Osteoblast (primary cell): ENCODE measurements at regions not wholly inside any gene's neighbourhood (a gene's known extent, or its start where the extent isn't known, plus 50 kb on each side); places are given as distances from the start of the nearest gene placed in this dataset.

ENCODE experiments used
- DNase-seq: peaks from one replicate; pipeline ENCODE4 v3.0.0; 2011; ENCODE audit warnings: low spot score, mixed read lengths; ENCODE audit not compliant: insufficient read length; ENCODE audit errors: missing footprints
- H2AFZ ChIP-seq: 2 replicates; pipeline ENCODE4 v1.6.0; 2011; ENCODE audit warnings: mild to moderate bottlenecking, low read length
- H3K27ac ChIP-seq: 2 replicates; pipeline ENCODE4 v1.5.1; 2011; ENCODE audit warnings: mild to moderate bottlenecking, low read depth, low read length, moderate library complexity
- H3K27me3 ChIP-seq: 2 replicates; pipeline ENCODE4 v1.6.0; 2012; ENCODE audit warnings: mild to moderate bottlenecking, control low read depth, inconsistent platforms, low read length, moderate library complexity; ENCODE audit not compliant: insufficient read depth
- H3K36me3 ChIP-seq: 2 replicates; pipeline ENCODE4 v1.5.1; 2011; ENCODE audit warnings: mild to moderate bottlenecking, low read length, control low read depth, moderate library complexity; ENCODE audit not compliant: insufficient read depth
- H3K4me1 ChIP-seq: 2 replicates; pipeline ENCODE4 v1.5.1; 2011; ENCODE audit warnings: mild to moderate bottlenecking, low read length, control low read depth, moderate library complexity; ENCODE audit not compliant: insufficient read depth
- H3K4me2 ChIP-seq: 2 replicates; pipeline ENCODE4 v1.6.0; 2011; ENCODE audit warnings: mild to moderate bottlenecking, low read length; ENCODE audit not compliant: insufficient read depth
- H3K4me3 ChIP-seq: fragments of 200-600 bp; sonication (generic); 3 replicates; pipeline ENCODE4 v1.5.1; 2012; ENCODE audit warnings: mild to moderate bottlenecking, low read length, inconsistent platforms; ENCODE audit not compliant: insufficient read depth
- H3K79me2 ChIP-seq: 2 replicates; pipeline ENCODE4 v1.6.0; 2012; ENCODE audit warnings: mild to moderate bottlenecking, low read length, control low read depth, inconsistent platforms; ENCODE audit not compliant: insufficient read depth
- H3K9me3 ChIP-seq: 2 replicates; pipeline ENCODE4 v1.5.1; 2011; ENCODE audit warnings: low read depth, low read length, control low read depth
- H4K20me1 ChIP-seq: 2 replicates; pipeline ENCODE4 v1.6.0; 2012; ENCODE audit warnings: mild to moderate bottlenecking, low read length, control low read depth; ENCODE audit not compliant: insufficient read depth
- CTCF ChIP-seq: IDR thresholded peaks from 2 replicates; pipeline ENCODE4 v1.5.1; 2011; ENCODE audit warnings: mild to moderate bottlenecking, low read depth, low read length, moderate library complexity; ENCODE audit errors: extremely low read depth

DNA sequence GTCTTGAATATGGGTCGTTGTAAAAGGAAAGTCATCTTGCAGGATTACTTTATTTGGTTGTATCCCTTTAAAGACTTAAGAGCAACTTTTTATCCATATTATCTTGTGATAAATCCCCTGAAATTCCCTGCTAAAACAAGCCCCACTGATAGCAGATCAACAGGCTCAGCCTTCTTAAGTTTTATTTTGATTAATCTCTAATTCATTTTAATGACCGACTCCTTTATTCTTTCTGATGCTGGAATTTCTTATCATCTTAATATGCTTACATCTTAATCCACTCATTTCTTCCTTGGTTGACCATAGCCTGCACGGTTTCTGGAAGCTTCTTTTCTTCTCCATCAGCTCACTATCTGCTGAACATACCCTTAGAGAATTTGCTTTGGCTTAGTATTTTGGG, 188.5 kb upstream of the CCDC68 start:
- Histone ChIP-seq H3K4me3 (no peak overlapping the region), H3K27ac (no peak overlapping the region), H3K79me2 (no peaks in the 10 kb centered on the region), H2AFZ (no peak overlapping the region), H3K4me2 (no peak overlapping the region), H3K9me3 (no peaks in the 10 kb centered on the region), H4K20me1 (no peaks in the 10 kb centered on the region), H3K36me3 (no peaks in the 10 kb centered on the region), H3K4me1 (no peaks in the 10 kb centered on the region), H3K27me3 (no peaks in the 10 kb centered on the region)
- DNase-seq = no peak
- TF ChIP-seq CTCF = no peak

DNA sequence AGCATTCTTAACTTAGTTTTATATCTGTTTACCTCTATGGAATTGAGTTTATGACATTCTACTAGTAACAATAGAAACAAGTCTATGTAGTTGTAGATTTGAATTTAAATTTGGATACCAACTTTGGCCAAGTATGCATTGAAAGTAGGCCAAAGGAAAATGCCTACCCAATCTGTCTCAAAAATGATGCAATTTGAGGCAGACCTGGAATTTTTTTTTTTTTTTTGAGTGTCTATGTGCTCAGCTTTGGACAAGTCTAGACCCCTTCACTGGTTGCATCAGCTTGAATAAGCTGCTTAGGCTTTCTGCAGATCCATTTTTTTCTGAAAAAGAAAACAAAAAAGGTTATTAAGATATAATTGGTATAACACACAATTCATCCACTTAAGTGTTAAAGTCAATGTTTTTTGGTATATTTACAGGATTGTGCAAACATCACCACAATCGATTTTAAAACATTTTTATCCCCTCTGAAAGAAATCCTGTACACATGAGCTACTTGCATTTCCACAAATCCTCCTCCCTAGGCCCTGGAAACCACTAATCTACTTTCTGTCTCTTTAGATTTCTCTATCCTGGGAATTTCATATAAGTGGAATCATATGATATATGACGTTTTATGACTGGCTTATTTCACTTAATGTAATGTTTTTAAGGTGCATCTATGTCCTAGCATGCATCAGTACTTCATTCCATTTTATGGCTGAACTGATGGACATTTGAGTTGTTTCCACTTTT, 185.1 kb upstream of the CCDC68 start:
- no peak overlapping the region for H2AFZ ChIP-seq
- peaks cover 5% of the 10 kb centered on the region for H3K27me3 ChIP-seq
- H3K27ac ChIP-seq = no peak overlapping the region
- DNase-seq = no peak
- no peaks in the 10 kb centered on the region for H3K9me3 ChIP-seq
- H3K4me3 ChIP-seq = no peak overlapping the region
- H3K36me3 ChIP-seq = no peaks in the 10 kb centered on the region
- no peaks in the 10 kb centered on the region for H4K20me1 ChIP-seq
- no peak overlapping the region for H3K4me2 ChIP-seq
- H3K4me1 ChIP-seq = peaks cover 5% of the 10 kb centered on the region
- H3K79me2 ChIP-seq = no peaks in the 10 kb centered on the region
- TF ChIP-seq CTCF = no peak

- H3K4me3 ChIP-seq = no peak overlapping the region
- no peak overlapping the region for H3K27ac ChIP-seq
- TF ChIP-seq CTCF = no peak
- H3K9me3 ChIP-seq = no peaks in the 10 kb centered on the region
- no peaks in the 10 kb centered on the region for H4K20me1 ChIP-seq
- peaks cover 10% of the 10 kb centered on the region for H3K4me1 ChIP-seq
- H2AFZ ChIP-seq = no peak overlapping the region
- H3K36me3 ChIP-seq = no peaks in the 10 kb centered on the region
- H3K79me2 ChIP-seq = no peaks in the 10 kb centered on the region
- DNase-seq = no peak
- H3K4me2 ChIP-seq = no peak overlapping the region
- H3K27me3 ChIP-seq = peaks cover 5% of the 10 kb centered on the region
Observed at GRCh38 chr18:55142410-55142809, 183.1 kb upstream of the CCDC68 start.

- Histone ChIP-seq H3K9me3 (no peaks in the 10 kb centered on the region), H3K4me1 (peaks cover 20% of the 10 kb centered on the region), H3K4me2 (no peak overlapping the region), H2AFZ (no peak overlapping the region), H3K27ac (no peak overlapping the region), H3K36me3 (no peaks in the 10 kb centered on the region), H4K20me1 (no peaks in the 10 kb centered on the region), H3K79me2 (no peaks in the 10 kb centered on the region), H3K27me3 (peaks cover 5% of the 10 kb centered on the region), H3K4me3 (no peak overlapping the region)
- DNase-seq = no peak
- no peak for TF ChIP-seq CTCF
Observed at GRCh38 chr18:55141318-55141717, 182.1 kb upstream of the CCDC68 start.
